NCI-H748 treated with DMSO at 0.1 percent for 48 hours (cell line): ENCODE measurements at regions not wholly inside any gene's neighbourhood (a gene's known extent, or its start where the extent isn't known, plus 50 kb on each side); places are given as distances from the start of the nearest gene placed in this dataset.

ENCODE experiments used
- DNase-seq: peaks from one replicate; lab custom pipeline; 2025; lab: John Stamatoyannopoulos, UW

- no peak for DNase-seq
Measured at GRCh38 chr7:46165276-46165675, 244.2 kb upstream of the IGFBP3 start.

- no peak for DNase-seq
Measured at GRCh38 chr7:46164629-46165028, 243.6 kb upstream of the IGFBP3 start.

GRCh38 chr7:46163246-46163645 lies 242.2 kb upstream of the IGFBP3 start:
- no peak for DNase-seq

GRCh38 chr7:46162609-46163008 lies 241.5 kb upstream of the IGFBP3 start:
- no peak for DNase-seq

- no peak for DNase-seq
Measured at GRCh38 chr7:46160861-46161260, 239.8 kb upstream of the IGFBP3 start.

DNA sequence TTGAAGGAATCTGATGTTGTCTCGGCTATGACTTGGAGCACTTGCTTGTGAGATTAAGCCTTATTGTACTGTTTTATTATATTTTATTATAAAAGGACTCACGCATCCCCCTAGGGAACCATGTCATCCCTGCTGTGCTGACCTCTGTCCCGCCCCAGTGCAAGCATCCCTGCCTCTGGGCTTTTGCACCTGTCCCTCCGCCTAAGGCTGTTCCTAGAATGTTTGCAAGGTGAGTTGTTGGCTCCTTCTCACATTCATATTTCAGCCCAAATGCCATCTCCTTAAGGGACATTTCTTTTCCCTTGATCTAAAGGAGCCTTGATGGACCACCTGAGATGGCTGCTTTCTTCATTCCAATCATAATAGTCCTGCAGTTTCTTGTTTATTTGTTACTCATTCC lies 236.9 kb upstream of the IGFBP3 start:
- no peak for DNase-seq

- no peak for DNase-seq
Measured at GRCh38 chr7:46157404-46157803, 236.3 kb upstream of the IGFBP3 start.

DNA sequence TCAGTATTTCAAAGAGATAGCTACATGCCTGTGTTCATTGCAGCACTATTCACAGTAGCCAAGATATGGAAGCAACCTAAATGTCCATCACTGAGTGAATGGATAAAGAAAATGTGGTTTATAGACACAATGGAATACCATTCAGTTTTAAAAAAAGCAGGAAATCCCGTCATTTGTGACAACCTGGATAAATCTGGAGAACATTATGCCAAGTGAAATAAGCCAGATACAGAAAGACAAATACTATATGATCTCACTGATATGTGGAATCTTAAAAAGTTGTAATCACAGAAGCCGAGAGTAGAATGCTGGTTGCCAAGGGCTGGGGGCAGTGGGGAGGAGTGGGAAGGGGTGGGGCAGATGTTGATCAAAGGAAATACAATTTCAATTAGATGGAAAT lies 235.8 kb upstream of the IGFBP3 start:
- no peak for DNase-seq

DNA sequence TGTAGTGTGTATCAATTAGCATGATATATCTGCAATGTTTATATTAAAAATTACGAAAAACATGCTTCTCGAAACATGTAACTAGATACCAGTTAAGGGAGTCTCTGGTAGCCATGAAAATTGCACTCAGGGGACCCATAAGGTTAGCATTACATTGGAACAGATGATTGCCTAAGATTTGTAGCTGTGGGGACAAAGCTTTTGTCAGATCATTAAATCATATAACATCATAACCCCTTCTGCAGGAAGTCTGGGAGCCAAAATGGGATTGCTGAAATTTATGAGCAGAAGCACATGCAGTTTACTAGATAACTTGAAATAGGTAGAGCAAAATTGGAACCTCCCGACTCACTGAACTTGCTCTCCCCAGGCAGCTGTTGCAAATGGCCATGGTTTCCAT lies 235.0 kb upstream of the IGFBP3 start:
- no peak for DNase-seq

DNA sequence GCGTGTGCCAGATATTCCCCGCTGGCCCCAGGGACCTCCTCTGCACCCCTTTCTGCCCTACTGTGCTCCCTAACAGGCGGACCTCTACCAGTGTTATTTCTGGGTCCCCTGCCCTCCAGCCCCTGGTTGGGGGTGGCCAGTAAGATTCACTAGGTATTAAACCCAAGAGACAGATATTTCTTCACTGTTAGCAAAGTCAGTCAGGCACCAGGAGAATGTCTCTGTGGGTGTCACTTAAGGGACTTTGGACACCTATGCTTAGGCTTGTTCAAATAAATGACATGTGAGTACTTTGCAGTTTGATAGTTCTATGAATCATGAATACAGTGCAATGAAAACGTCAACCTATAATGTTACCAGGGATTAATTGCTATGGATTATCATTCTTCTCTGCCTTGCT lies 234.3 kb upstream of the IGFBP3 start:
- no peak for DNase-seq

- no peak for DNase-seq
Measured at GRCh38 chr7:46153951-46154787, 233.1 kb upstream of the IGFBP3 start.

DNA sequence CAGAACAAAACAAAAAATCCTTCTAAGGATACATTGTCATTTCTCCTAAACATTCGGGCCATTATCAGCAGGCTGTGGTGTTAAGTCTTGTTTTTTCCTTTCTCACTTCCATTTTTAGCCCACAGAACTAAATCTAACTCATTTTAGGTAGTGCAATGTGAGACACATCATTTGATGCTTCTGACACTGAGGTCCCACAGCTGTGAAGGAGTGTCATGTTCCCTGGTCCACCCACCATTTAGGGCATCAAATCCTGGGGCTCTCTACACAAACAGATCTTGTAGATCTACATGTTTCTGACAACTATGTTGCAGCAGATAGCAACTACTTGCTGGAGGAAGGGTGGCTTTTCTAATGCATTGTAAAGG lies 232.5 kb upstream of the IGFBP3 start:
- DNase-seq: no peak

- no peak for DNase-seq
Measured at GRCh38 chr7:46152696-46153095, 231.6 kb upstream of the IGFBP3 start.

- no peak for DNase-seq
Measured at GRCh38 chr7:46150721-46151120, 229.6 kb upstream of the IGFBP3 start.

DNA sequence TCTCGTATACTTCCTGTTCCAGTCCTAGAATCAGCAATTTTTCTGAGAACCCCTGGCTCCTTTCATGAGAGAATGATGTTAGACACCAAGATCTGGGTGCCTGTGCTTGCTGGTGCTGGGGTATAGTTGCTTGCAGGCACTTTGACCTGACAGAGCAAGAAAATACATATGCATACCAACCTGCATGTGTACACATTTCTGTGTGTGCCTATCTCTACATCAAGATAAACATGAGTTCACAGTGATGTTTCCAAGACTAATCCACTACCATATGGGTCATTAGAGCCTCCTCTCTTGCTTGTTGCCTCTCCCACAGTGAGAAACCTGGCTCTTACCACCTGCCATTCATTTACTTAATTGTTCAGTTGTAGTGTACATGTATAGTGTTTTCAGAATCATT lies 229.1 kb upstream of the IGFBP3 start:
- DNase-seq: no peak

GRCh38 chr7:46147871-46148270 lies 226.8 kb upstream of the IGFBP3 start:
- no peak for DNase-seq

DNA sequence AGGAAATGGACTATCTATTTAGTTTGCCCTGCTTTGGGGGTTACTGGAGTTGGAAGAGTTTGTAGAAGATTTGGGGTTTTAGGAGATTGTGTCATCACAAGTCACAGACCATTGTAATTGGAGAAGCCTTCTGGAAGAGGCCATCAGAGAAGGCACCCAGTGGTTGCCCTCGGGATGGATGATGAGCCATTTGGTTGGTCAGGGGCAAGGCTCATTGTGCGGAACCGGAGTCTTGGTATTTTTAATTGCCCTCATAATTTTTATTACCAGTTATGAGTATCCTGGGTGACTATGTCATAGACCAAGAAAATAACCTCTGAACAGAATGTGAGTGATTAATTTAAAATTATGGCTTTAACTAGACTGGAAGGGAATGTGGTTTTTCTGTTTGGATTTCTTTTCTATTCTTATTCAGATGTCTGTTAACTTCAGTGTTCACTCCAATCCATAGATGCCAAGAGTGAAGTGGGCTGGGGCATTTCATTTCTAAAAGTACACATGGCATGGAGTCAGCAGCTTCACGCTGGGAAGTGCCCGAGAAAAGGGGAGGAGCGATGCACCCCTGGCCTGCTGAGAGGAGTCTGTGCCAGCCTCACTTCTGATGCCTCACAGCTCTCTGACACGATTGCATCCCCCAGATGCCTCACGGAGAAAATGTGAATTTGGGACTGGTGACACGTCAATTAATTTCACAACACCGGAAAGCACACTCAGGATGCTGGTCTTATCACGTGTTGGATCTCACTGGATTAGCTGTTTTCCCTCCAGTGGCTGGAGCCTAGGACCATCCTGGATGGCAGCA lies 225.6 kb upstream of the IGFBP3 start:
- DNase-seq: no peak

DNA sequence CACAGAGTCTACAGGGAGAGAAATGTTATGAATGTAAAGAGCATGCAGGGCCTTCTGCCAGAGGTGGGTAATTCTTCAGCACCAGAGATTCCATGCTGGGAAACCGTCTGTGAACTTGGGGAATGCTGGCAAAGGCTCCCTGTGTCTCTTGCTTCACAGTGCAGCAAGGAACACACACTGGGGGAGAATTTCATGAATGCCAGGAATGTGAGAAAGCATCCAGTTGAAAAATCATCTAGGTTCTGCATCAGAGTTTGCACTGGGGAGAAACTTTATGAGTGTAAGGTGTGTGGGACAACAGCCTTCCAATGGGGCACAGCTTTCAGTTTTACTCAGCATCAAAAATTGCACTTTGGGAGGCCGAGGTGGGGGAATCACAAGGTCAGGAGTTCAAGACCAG lies 224.3 kb upstream of the IGFBP3 start:
- no peak for DNase-seq

DNA sequence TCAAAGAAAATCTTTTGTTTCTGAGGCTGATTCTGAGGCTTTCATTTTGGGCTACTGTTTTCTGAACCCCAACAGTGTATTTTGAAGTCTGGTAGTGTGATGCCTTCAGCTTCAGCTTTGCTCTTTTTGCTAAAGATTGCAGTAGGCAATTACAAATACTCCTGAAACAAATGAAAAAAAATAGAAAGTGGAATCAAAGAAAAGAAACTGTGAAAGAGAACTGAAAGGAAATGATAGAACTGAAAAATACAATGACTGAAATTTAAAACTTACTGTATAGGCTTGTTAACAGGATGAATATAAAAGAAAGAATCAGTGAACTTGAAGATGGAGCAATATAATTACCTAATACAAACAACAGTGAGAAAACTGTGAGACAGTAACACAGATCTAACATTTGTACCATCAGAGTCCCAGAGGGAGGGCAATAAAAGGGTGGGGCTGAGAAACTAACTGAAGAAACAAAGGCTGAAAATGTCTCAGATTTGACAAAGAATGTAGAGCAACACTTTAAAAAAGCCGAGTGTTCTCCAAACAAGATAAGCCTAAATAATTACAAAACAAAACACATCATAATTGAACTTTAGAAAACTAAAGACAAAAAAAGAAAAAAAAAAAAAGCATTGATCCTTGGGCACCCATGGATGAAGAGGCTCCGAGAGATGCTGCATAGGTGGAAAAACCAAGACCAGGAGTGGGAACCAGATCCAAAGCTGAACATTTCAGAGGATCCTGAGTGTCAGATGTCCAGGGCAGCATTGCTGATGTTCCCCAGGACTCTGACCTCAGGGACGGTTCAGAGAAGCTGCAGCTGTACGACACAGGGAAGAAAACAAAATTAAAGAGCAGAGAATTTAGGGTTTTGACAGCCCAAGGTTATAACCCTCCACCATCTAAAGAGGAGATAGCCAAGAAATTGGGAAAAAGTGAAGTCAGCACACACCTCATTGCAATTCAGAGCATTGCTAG lies 223.2 kb upstream of the IGFBP3 start:
- no peak for DNase-seq

DNA sequence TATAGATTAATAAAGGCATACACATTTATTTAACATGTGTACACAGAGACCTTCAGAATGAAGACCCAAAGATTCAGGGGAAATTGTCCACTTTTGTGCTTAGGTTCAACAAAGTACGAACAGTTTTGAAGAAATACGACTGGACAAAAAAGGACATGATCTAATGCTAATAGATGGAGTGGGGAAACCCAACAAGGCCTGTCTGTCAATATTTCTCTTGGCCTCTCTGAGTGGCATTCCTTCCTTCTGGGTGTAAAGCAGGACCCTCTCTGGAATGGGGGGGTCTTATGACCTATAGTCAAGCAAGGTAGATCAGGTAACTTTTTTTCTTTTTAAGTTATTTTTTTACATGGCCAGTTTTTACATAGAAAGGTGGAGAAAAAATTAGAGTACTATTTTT lies 222.3 kb upstream of the IGFBP3 start:
- DNase-seq: no peak

DNA sequence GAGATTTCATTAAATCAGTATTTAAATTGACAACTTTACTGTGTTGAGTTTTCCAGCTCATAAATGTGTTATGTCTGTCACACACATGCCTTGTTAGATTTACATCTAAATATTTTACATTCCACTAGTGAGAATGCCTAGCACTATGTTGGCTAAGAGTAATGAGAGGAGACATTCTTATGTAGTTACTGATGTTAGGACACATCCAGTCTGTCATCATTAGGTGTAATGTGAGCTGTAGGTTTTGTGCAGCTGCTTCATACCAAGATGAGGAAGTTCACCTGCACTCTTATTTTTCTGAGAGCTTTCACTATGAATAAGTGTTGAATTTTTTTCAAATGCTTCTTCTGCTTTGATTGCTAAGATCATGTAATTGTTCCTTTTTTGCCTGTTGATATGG lies 218.0 kb upstream of the IGFBP3 start:
- no peak for DNase-seq

DNA sequence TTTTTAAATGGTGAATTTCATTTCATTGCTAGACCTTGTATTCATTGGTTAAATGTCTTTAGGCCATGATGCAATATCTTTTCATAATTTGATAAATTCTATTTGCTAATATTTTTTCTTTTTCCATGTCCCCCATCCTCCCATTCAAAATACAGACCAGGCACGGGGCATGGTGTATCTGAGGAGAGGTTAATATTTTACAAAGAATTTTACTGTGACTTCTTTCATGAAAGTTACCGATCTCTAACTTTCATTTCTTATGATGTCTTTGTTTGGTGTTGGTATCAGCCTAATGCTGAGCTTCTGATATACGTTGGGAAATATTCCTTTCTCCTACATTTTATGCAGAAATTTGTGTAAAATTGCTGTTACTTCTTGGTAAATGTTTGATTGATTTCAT lies 216.7 kb upstream of the IGFBP3 start:
- DNase-seq: no peak
